Activated CD4-positive, alpha-beta T cell treated with anti-CD3 and anti-CD28 coated beads for 36 hours (primary cell): ENCODE measurements at regions not wholly inside any gene's neighbourhood (a gene's known extent, or its start where the extent isn't known, plus 50 kb on each side); places are given as distances from the start of the nearest gene placed in this dataset. TPM values are rescaled to one million over a fixed set of nuclear protein-coding genes. Genes with fewer than 3 reads are reported as not detected.

Experiments
- ATAC-seq: fragments of 200-7000 bp; cut with Tn5 transposase; one replicate; pipeline ENCODE4 v1.10.0; 2021; ENCODE audit warnings: mild to moderate bottlenecking, moderate library complexity
- CTCF ChIA-PET: fragments of 350-600 bp; sonication (Branson Sonifier 250); formaldehyde crosslinking; loops from one replicate; lab custom pipeline; 2021; ENCODE audit warnings: antibody characterized with exemption; lab: Charles Lee
- POLR2A ChIA-PET: fragments of 350-600 bp; sonication (Branson Sonifier 250); formaldehyde crosslinking; loops from one replicate; lab custom pipeline; 2021; ENCODE audit warnings: antibody characterized with exemption, inconsistent platforms; lab: Charles Lee
- DNase-seq: peaks from one replicate; pipeline ENCODE4 v3.0.0-alpha.2; 2020
- H3K27ac Mint-ChIP-seq: one replicate; pipeline ENCODE4 v1.8.0; 2021; ENCODE audit warnings: mixed read lengths
- H3K27me3 Mint-ChIP-seq: one replicate; pipeline ENCODE4 v1.8.0; 2021; ENCODE audit warnings: mixed read lengths
- H3K36me3 Mint-ChIP-seq: one replicate; pipeline ENCODE4 v1.8.0; 2021; ENCODE audit warnings: low read depth, mixed read lengths
- H3K4me1 Mint-ChIP-seq: one replicate; pipeline ENCODE4 v1.8.0; 2021; ENCODE audit warnings: mixed read lengths
- H3K4me3 Mint-ChIP-seq: one replicate; pipeline ENCODE4 v1.8.0; 2021; ENCODE audit warnings: mild to moderate bottlenecking, moderate library complexity, mixed read lengths
- H3K9me3 Mint-ChIP-seq: one replicate; pipeline ENCODE4 v1.8.0; 2021; ENCODE audit warnings: low read depth, mixed read lengths
- intact Hi-C, 2 experiments: fragments of 100-400 bp; cut with DNase I in 1 of 2; cut with micrococcal nuclease in 1 of 2; formaldehyde crosslinking; loops; one replicate each; pipeline versions ENCODE4 v1.14.2 to v1.15.1; 2022 to 2024; cut with DNase I, micrococcal nuclease
- microRNA-seq: library from miRNA; unstranded; fragments of <30 nt; microRNA quantifications from one replicate; pipeline ENCODE4 v1.2.0, GENCODE V29; 2021; ENCODE audit warnings: borderline replicate concordance

GRCh38 chr16:77131398-77131797, 59.6 kb upstream of the MON1B start:
- intact Hi-C loops = no loop called here
- POLR2A ChIA-PET = no interaction called here
- Mint-ChIP-seq H3K27ac (no peak overlapping the region), H3K27me3 (peaks cover 7% of the 10 kb centered on the region), H3K4me1 (no peaks in the 10 kb centered on the region), H3K9me3 (peaks cover 5% of the 10 kb centered on the region), H3K36me3 (no peaks in the 10 kb centered on the region), H3K4me3 (no peak overlapping the region)
- no peak for ATAC-seq
- DNase-seq = no peak
- CTCF ChIA-PET = no interaction called here

DNA sequence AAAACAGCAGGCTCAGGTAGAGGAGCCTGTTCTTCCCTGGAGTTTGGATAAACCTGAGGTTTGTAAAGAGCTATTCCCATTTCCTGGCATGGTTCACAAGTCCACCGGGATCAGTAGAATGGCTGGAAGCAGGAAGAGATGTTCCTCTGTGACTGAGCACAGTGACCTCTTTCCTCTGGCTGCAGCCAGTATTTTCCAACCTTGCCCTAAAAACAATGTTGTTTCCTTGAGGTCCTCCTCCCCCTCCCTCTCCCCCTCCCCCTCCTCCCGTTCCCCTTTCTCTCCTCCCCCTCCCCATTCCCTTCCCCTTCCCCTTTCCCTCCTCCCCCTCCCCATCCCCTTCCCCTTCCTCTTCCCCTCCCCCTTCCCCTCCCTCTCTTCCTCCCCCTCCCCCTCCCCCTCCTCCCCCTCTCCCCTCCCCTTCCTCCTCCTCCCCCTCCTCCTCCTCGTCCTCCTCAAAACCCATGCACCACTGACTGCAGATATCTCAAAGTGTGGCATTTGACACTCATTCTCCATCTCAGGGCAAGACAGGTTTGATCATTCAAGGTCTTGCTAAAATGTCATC, 58.9 kb upstream of the MON1B start:
- Mint-ChIP-seq H3K36me3 (no peaks in the 10 kb centered on the region), H3K27ac (no peak overlapping the region), H3K27me3 (peaks cover 7% of the 10 kb centered on the region), H3K4me3 (no peak overlapping the region), H3K4me1 (no peaks in the 10 kb centered on the region), H3K9me3 (peaks cover 5% of the 10 kb centered on the region)
- CTCF ChIA-PET = interaction anchor here (0.8 kb wide), 1 partner anchor 589 kb away, joined by 3 read pairs; no protein-coding TSS in a partner anchor
- intact Hi-C loops = no loop called here
- ATAC-seq = no peak
- POLR2A ChIA-PET = no interaction called here
- no peak for DNase-seq

DNA sequence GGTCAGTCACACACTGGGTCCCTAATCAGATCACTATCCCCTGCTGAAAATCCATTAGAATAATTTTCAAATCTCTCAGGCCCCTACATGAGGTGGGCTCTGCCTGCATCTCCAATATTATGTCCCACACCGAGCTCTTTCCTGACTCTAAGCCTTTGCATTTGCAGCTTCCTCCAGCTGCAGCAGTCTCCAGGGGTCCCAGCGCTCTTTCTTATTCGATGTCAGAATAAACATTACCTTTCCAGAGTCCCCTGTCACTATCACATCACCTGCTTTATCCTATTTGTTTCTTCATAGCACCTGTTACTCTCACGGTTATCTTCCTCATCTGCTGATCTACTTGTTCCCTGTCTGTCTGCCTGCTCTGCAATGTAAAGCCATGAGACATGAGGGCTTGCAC, 57.3 kb upstream of the MON1B start:
- ATAC-seq (no peak), DNase-seq (no peak)
- Mint-ChIP-seq H3K9me3 (no peaks in the 10 kb centered on the region), H3K4me3 (no peak overlapping the region), H3K27me3 (peaks cover 7% of the 10 kb centered on the region), H3K4me1 (no peaks in the 10 kb centered on the region), H3K27ac (no peak overlapping the region), H3K36me3 (no peaks in the 10 kb centered on the region)
- ChIA-PET POLR2A (no interaction called here), CTCF (no interaction called here)
- intact Hi-C loops = no loop called here

DNA sequence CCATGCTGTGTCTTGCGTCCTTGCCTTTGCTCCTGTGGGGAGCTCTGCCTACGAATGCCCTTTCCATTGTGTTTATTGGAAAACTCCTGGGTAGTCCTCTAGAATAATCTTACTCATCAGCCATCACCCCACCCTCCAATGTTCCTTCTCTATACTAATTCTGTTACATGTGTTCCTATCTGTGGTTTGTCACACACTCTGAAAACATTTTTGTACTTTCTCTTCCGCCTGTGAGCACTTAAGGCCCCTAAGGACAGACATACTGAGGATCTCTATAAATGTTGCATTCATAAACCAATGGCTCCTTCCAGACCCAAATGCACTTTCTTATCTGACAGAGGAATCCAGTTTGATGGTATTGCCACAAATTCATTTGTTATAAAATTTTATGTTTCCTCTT, 53.9 kb upstream of the MON1B start:
- H3K4me3 Mint-ChIP-seq = no peak overlapping the region
- H3K27me3 Mint-ChIP-seq = peaks cover 14% of the 10 kb centered on the region
- DNase-seq (no peak), ATAC-seq (no peak)
- no peaks in the 10 kb centered on the region for H3K4me1 Mint-ChIP-seq
- no peaks in the 10 kb centered on the region for H3K9me3 Mint-ChIP-seq
- H3K27ac Mint-ChIP-seq = no peak overlapping the region
- H3K36me3 Mint-ChIP-seq = no peaks in the 10 kb centered on the region
- intact Hi-C loops = no loop called here
- ChIA-PET CTCF (interaction anchor here (0.6 to 1.2 kb wide), 3 partner anchors 28 to 39 kb away, joined by 3 to 4 read pairs (median 4); no protein-coding TSS in a partner anchor), POLR2A (no interaction called here)

Small RNA genes in the stretch of these regions (microRNA-seq; reads per million reads assigned to microRNA genes)
- gene MIR4719 = not detected
